PC-3 (cell line): ENCODE measurements at regions not wholly inside any gene's neighbourhood (a gene's known extent, or its start where the extent isn't known, plus 50 kb on each side); places are given as distances from the start of the nearest gene placed in this dataset.

ENCODE experiments used
- CTCF ChIP-seq: fragments of 300-600 bp; sonication (generic); conservative IDR thresholded peaks from 2 replicates; pipeline ENCODE4 v1.5.1; 2017; ENCODE audit warnings: antibody characterized with exemption, low read depth, mild to moderate bottlenecking, low read length
- EZH2phosphoT487 ChIP-seq: fragments of 300-600 bp; sonication (generic); IDR thresholded peaks from 2 replicates; pipeline ENCODE4 v1.6.1; 2018; ENCODE audit warnings: mild to moderate bottlenecking, antibody characterized with exemption, low read length, borderline replicate concordance

DNA sequence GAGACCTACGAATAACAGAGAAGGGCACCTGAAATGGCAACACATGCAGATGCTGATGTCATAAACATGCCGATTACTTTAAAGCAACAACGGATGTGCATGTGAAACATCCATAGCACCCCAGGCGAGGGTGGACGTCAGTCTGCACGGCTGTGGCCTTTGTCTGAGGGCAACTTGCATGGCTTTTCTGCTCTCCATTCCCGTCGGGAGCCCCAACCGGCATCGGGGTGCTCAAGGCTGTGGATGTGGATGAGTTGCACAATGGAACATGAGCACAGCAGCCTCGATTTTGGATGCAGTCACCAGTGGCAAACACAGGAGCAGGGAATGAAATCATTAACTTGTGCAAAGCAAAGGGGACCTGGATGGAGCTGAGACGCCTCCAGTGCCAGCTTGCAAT lies 298.2 kb upstream of the SALL3 start:
- no peak for TF ChIP-seq EZH2phosphoT487
- no peak for TF ChIP-seq CTCF
